ENCODE measurements at regions not wholly inside any gene's neighbourhood (a gene's known extent, or its start where the extent isn't known, plus 50 kb on each side); places are given as distances from the start of the nearest gene placed in this dataset.

GRCh38 chr4:137644201-137644600 is 111.9 kb upstream of the PCDH18 start:
- Mint-ChIP-seq H3K9me3 (peaks cover 3% of the 10 kb centered on the region), H3K27ac (no peak overlapping the region), H3K36me3 (ENCODE audit: low read depth) (no peaks in the 10 kb centered on the region), H3K4me1 (no peaks in the 10 kb centered on the region), H3K27me3 (no peaks in the 10 kb centered on the region), H3K4me3 (no peak overlapping the region)
- ATAC-seq (replicated peaks): no peak

GRCh38 chr4:137641544-137641943 is 109.2 kb upstream of the PCDH18 start:
- no peaks in the 10 kb centered on the region for H3K4me1 Mint-ChIP-seq
- H3K4me3 Mint-ChIP-seq: no peak overlapping the region
- H3K27me3 Mint-ChIP-seq: no peaks in the 10 kb centered on the region
- ATAC-seq (replicated peaks): no peak
- no peak overlapping the region for H3K27ac Mint-ChIP-seq
- H3K9me3 Mint-ChIP-seq: peaks cover 5% of the 10 kb centered on the region
- no peaks in the 10 kb centered on the region for H3K36me3 Mint-ChIP-seq (ENCODE audit: low read depth)

GRCh38 chr4:137640838-137641158 is 108.5 kb upstream of the PCDH18 start:
- H3K4me1 Mint-ChIP-seq: no peaks in the 10 kb centered on the region
- peaks cover 5% of the 10 kb centered on the region for H3K9me3 Mint-ChIP-seq
- H3K27me3 Mint-ChIP-seq: no peaks in the 10 kb centered on the region
- H3K27ac Mint-ChIP-seq: no peak overlapping the region
- no peaks in the 10 kb centered on the region for H3K36me3 Mint-ChIP-seq (ENCODE audit: low read depth)
- no peak for ATAC-seq (replicated peaks)
- H3K4me3 Mint-ChIP-seq: no peak overlapping the region

GRCh38 chr4:137640156-137640837 is 108.0 kb upstream of the PCDH18 start:
- ATAC-seq (replicated peaks): no peak
- H3K4me3 Mint-ChIP-seq: no peak overlapping the region

GRCh38 chr4:137638934-137639333 is 106.6 kb upstream of the PCDH18 start:
- H3K27me3 Mint-ChIP-seq: no peaks in the 10 kb centered on the region
- no peak overlapping the region for H3K27ac Mint-ChIP-seq
- H3K4me3 Mint-ChIP-seq: no peak overlapping the region
- H3K36me3 Mint-ChIP-seq (ENCODE audit: low read depth): no peaks in the 10 kb centered on the region
- ATAC-seq (replicated peaks): no peak
- H3K4me1 Mint-ChIP-seq: no peaks in the 10 kb centered on the region
- peaks cover 5% of the 10 kb centered on the region for H3K9me3 Mint-ChIP-seq

More at GRCh38 chr4:137640156-137640837, 108.0 kb upstream of the PCDH18 start:
- Mint-ChIP-seq H3K9me3 (peaks cover 5% of the 10 kb centered on the region), H3K4me1 (no peaks in the 10 kb centered on the region), H3K27ac (no peak overlapping the region), H3K36me3 (ENCODE audit: low read depth) (no peaks in the 10 kb centered on the region), H3K27me3 (no peaks in the 10 kb centered on the region)

- no peak overlapping the region for H3K4me3 Mint-ChIP-seq
- H3K27me3 Mint-ChIP-seq: no peaks in the 10 kb centered on the region
- no peaks in the 10 kb centered on the region for H3K4me1 Mint-ChIP-seq
- no peak overlapping the region for H3K27ac Mint-ChIP-seq
- H3K36me3 Mint-ChIP-seq (ENCODE audit: low read depth): no peaks in the 10 kb centered on the region
- ATAC-seq (replicated peaks): no peak
- peaks cover 5% of the 10 kb centered on the region for H3K9me3 Mint-ChIP-seq
Observed at GRCh38 chr4:137635601-137636000, 103.3 kb upstream of the PCDH18 start.

GRCh38 chr4:137635108-137635507 is 102.8 kb upstream of the PCDH18 start:
- Mint-ChIP-seq H3K9me3 (peaks cover 5% of the 10 kb centered on the region), H3K36me3 (ENCODE audit: low read depth) (no peaks in the 10 kb centered on the region), H3K27ac (no peak overlapping the region), H3K27me3 (no peaks in the 10 kb centered on the region), H3K4me1 (no peaks in the 10 kb centered on the region), H3K4me3 (no peak overlapping the region)
- no peak for ATAC-seq (replicated peaks)

GRCh38 chr4:137632842-137633241 is 100.5 kb upstream of the PCDH18 start:
- Mint-ChIP-seq H3K4me3 (no peak overlapping the region), H3K9me3 (no peaks in the 10 kb centered on the region), H3K36me3 (ENCODE audit: low read depth) (no peaks in the 10 kb centered on the region), H3K27me3 (no peaks in the 10 kb centered on the region), H3K27ac (no peak overlapping the region), H3K4me1 (no peaks in the 10 kb centered on the region)
- no peak for ATAC-seq (replicated peaks)

GRCh38 chr4:137631605-137632004 is 99.3 kb upstream of the PCDH18 start:
- Mint-ChIP-seq H3K4me3 (no peak overlapping the region), H3K9me3 (no peaks in the 10 kb centered on the region), H3K27ac (no peak overlapping the region), H3K36me3 (ENCODE audit: low read depth) (no peaks in the 10 kb centered on the region), H3K4me1 (no peaks in the 10 kb centered on the region), H3K27me3 (no peaks in the 10 kb centered on the region)
- no peak for ATAC-seq (replicated peaks)

- H3K4me1 Mint-ChIP-seq: no peaks in the 10 kb centered on the region
- no peak for ATAC-seq (replicated peaks)
- no peaks in the 10 kb centered on the region for H3K9me3 Mint-ChIP-seq
- no peak overlapping the region for H3K4me3 Mint-ChIP-seq
- H3K36me3 Mint-ChIP-seq (ENCODE audit: low read depth): no peaks in the 10 kb centered on the region
- H3K27ac Mint-ChIP-seq: no peak overlapping the region
- H3K27me3 Mint-ChIP-seq: no peaks in the 10 kb centered on the region
Observed at GRCh38 chr4:137630252-137630651, 98.0 kb upstream of the PCDH18 start.

- no peak overlapping the region for H3K4me3 Mint-ChIP-seq
- no peaks in the 10 kb centered on the region for H3K4me1 Mint-ChIP-seq
- no peak for ATAC-seq (replicated peaks)
- H3K36me3 Mint-ChIP-seq (ENCODE audit: low read depth): no peaks in the 10 kb centered on the region
- no peaks in the 10 kb centered on the region for H3K9me3 Mint-ChIP-seq
- no peak overlapping the region for H3K27ac Mint-ChIP-seq
- H3K27me3 Mint-ChIP-seq: no peaks in the 10 kb centered on the region
Observed at GRCh38 chr4:137627739-137628460, 95.6 kb upstream of the PCDH18 start.

- no peak overlapping the region for H3K4me3 Mint-ChIP-seq
- no peaks in the 10 kb centered on the region for H3K27me3 Mint-ChIP-seq
- no peaks in the 10 kb centered on the region for H3K4me1 Mint-ChIP-seq
- no peak for ATAC-seq (replicated peaks)
- H3K27ac Mint-ChIP-seq: no peak overlapping the region
- H3K9me3 Mint-ChIP-seq: no peaks in the 10 kb centered on the region
- H3K36me3 Mint-ChIP-seq (ENCODE audit: low read depth): no peaks in the 10 kb centered on the region
Observed at GRCh38 chr4:137626942-137627738, 94.8 kb upstream of the PCDH18 start.

- H3K4me3 Mint-ChIP-seq: no peak overlapping the region
Observed at GRCh38 chr4:137623013-137623412, 90.7 kb upstream of the PCDH18 start.

GRCh38 chr4:137621056-137621455 is 88.8 kb upstream of the PCDH18 start:
- Mint-ChIP-seq H3K4me1 (no peaks in the 10 kb centered on the region), H3K4me3 (no peak overlapping the region), H3K36me3 (ENCODE audit: low read depth) (no peaks in the 10 kb centered on the region), H3K9me3 (no peaks in the 10 kb centered on the region), H3K27ac (no peak overlapping the region), H3K27me3 (no peaks in the 10 kb centered on the region)
- no peak for ATAC-seq (replicated peaks)

More at GRCh38 chr4:137623013-137623412, 90.7 kb upstream of the PCDH18 start:
- H3K9me3 Mint-ChIP-seq: no peaks in the 10 kb centered on the region
- H3K4me1 Mint-ChIP-seq: no peaks in the 10 kb centered on the region
- no peaks in the 10 kb centered on the region for H3K36me3 Mint-ChIP-seq (ENCODE audit: low read depth)
- H3K27ac Mint-ChIP-seq: no peak overlapping the region
- ATAC-seq (replicated peaks): no peak
- H3K27me3 Mint-ChIP-seq: no peaks in the 10 kb centered on the region

GRCh38 chr4:137614491-137614890 is 82.2 kb upstream of the PCDH18 start:
- Mint-ChIP-seq H3K27me3 (no peaks in the 10 kb centered on the region), H3K27ac (no peak overlapping the region), H3K4me1 (no peaks in the 10 kb centered on the region), H3K9me3 (peaks cover 8% of the 10 kb centered on the region), H3K36me3 (ENCODE audit: low read depth) (no peaks in the 10 kb centered on the region), H3K4me3 (no peak overlapping the region)
- ATAC-seq (replicated peaks): no peak

Measured in activated T-helper 17 cell treated with anti-CD3 and anti-CD28 coated beads, Interleukin-2, amount 50 U/mL, for 72 hours (primary cell).